PFSK-1 (cell line): ENCODE measurements at regions not wholly inside any gene's neighbourhood (a gene's known extent, or its start where the extent isn't known, plus 50 kb on each side); places are given as distances from the start of the nearest gene placed in this dataset.

Experiments used
- POLR2AphosphoS5 ChIP-seq: IDR thresholded peaks from 2 replicates; pipeline ENCODE4 v1.6.1; 2012; ENCODE audit warnings: low read depth, mild to moderate bottlenecking, control low read depth, low read length, moderate library complexity
- REST ChIP-seq, 2 experiments: IDR thresholded peaks; 2 replicates each; pipeline versions ENCODE4 v1.6.1 to v1.8.0; 2011 to 2012; ENCODE audit warnings: low read depth in 2 of 2, low read length in 2 of 2, control low read depth in 1 of 2, inconsistent platforms in 1 of 2, mild to moderate bottlenecking in 1 of 2, moderate library complexity in 1 of 2; ENCODE audit not compliant: insufficient read depth in 1 of 2
- SIN3A ChIP-seq: IDR thresholded peaks from 2 replicates; pipeline ENCODE4 v1.6.1; 2012; ENCODE audit warnings: mild to moderate bottlenecking, low read length, moderate library complexity, borderline replicate concordance; ENCODE audit not compliant: insufficient read depth
- TAF1 ChIP-seq: IDR thresholded peaks from 2 replicates; pipeline ENCODE4 v1.6.1; 2012; ENCODE audit warnings: low read length, control low read depth, borderline replicate concordance; ENCODE audit not compliant: insufficient read depth

GRCh38 chr5:96015709-96016108, 54.1 kb upstream of the ELL2 start:
- TF ChIP-seq POLR2AphosphoS5 (no peak), REST (IDR thresholded peaks at IDR 0.05; ENCODE audit: insufficient read depth in 1 of 2, low read depth in 2 of 2, low read length in 2 of 2) (no peak), TAF1 (no peak), SIN3A (no peak)
